Brain pericyte (primary cell): ENCODE measurements at regions not wholly inside any gene's neighbourhood (a gene's known extent, or its start where the extent isn't known, plus 50 kb on each side); places are given as distances from the start of the nearest gene placed in this dataset.

ENCODE experiments used
- DNase-seq: peaks from one replicate; pipeline ENCODE4 v3.0.0-alpha.2; 2012; ENCODE audit warnings: low read depth, low spot score

- DNase-seq, result no peak
Measured at GRCh38 chr7:31175672-31176071, 123.6 kb downstream of the ADCYAP1R1 start.

GRCh38 chr7:31171984-31172383, 119.9 kb downstream of the ADCYAP1R1 start:
- DNase-seq, result no peak

GRCh38 chr7:31171216-31171785, 119.2 kb downstream of the ADCYAP1R1 start:
- no peak for DNase-seq
